ENCODE measurements at regions not wholly inside any gene's neighbourhood (a gene's known extent, or its start where the extent isn't known, plus 50 kb on each side); places are given as distances from the start of the nearest gene placed in this dataset.

DNA sequence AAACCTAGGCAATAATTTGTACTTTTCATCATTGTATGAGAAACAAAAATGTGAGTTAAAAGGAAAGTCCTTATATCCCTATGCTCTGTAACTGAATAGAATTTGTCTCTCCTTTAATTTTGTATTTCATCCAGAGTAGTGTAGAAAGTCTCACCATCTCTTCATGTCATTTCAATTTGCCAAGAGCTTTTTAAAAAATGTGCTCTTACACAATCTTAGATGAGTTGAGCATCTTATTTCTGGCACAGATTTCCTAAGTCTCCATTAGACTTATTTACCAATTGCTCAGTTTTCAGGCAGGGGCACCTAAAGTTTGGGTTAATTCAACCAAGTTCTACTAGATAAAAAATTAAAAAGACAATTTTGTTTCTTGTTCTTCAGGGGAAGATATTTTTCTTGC is 201.5 kb upstream of the RBMS3 start:
- peaks cover 6% of the 10 kb centered on the region for H3K27me3 Mint-ChIP-seq (ENCODE audit: insufficient read depth)
- no peak overlapping the region for H3K4me3 Mint-ChIP-seq
- H3K4me1 Mint-ChIP-seq (ENCODE audit: low read depth), result no peaks in the 10 kb centered on the region
- no peak overlapping the region for H3K27ac Mint-ChIP-seq
- H3K9me3 Mint-ChIP-seq, result peaks cover 5% of the 10 kb centered on the region
- intact Hi-C loops (cut with micrococcal nuclease), result no loop called here
- no peaks in the 10 kb centered on the region for H3K36me3 Mint-ChIP-seq (ENCODE audit: low read depth)
- DNase-seq (ENCODE audit: low spot score), result no peak

DNA sequence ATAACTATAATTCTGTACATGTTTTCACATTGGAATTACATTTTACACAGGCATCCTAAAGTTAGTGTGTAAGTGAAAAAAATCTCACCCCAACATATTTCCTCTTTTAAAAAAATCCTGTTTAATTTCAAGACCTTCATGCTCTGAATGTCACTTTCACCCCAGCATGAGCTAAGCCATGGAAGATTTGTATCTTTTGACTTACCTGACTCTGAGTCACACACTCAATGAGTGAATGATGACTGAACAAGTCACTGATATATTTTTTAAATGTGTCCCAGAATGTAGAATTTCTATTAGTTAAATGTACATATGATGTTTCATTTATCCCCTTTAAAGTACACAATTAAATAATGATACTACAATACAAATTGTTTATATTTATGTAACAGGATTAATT is 199.9 kb upstream of the RBMS3 start:
- H3K27me3 Mint-ChIP-seq (ENCODE audit: insufficient read depth), result peaks cover 6% of the 10 kb centered on the region
- no peak overlapping the region for H3K27ac Mint-ChIP-seq
- no peak overlapping the region for H3K4me3 Mint-ChIP-seq
- no peaks in the 10 kb centered on the region for H3K4me1 Mint-ChIP-seq (ENCODE audit: low read depth)
- H3K36me3 Mint-ChIP-seq (ENCODE audit: low read depth), result no peaks in the 10 kb centered on the region
- no peak for DNase-seq (ENCODE audit: low spot score)
- H3K9me3 Mint-ChIP-seq, result peaks cover 14% of the 10 kb centered on the region
- intact Hi-C loops (cut with micrococcal nuclease), result no loop called here

DNA sequence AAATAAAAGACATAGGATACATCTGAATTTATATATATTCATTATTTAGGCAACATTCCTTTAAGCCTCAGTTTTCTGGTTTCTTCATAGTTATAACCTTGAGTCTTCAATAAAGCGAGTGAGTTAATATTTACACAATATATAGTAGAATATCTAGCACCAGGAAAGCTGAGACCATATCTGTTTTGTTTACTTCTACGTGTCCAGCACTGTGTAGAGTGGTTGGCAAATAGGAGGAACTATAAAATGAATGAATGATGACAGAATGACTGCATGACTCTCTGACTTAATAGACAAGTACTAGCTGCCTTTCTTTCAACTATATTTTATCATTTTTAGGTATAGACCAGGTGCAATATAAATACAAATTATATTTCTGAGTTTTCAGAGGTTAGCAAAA is 197.8 kb upstream of the RBMS3 start:
- H3K4me3 Mint-ChIP-seq, result no peak overlapping the region
- no peaks in the 10 kb centered on the region for H3K4me1 Mint-ChIP-seq (ENCODE audit: low read depth)
- H3K27me3 Mint-ChIP-seq (ENCODE audit: insufficient read depth), result peaks cover 6% of the 10 kb centered on the region
- intact Hi-C loops (cut with micrococcal nuclease), result no loop called here
- peaks cover 21% of the 10 kb centered on the region for H3K9me3 Mint-ChIP-seq
- no peak overlapping the region for H3K27ac Mint-ChIP-seq
- DNase-seq (ENCODE audit: low spot score), result no peak
- no peaks in the 10 kb centered on the region for H3K36me3 Mint-ChIP-seq (ENCODE audit: low read depth)

DNA sequence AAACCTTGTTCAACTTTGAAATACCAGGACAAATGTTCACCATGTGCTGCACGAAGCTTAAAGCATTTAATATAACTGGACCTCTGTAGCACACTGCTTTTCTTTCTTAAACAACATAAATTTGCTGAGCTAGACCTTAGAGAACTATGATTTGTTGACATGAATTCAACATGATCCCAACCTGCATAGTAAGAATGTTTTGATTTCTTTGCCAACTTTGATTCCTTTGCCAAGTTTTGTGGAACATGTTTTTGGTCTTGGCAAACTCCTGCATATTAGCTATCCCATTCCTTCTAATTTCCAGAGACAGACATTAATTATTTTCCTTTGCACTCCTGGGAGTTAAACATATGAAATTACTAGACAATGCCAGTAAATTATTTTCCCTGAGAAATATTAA is 197.2 kb upstream of the RBMS3 start:
- Mint-ChIP-seq H3K27ac (no peak overlapping the region), H3K9me3 (peaks cover 21% of the 10 kb centered on the region), H3K36me3 (ENCODE audit: low read depth) (no peaks in the 10 kb centered on the region), H3K27me3 (ENCODE audit: insufficient read depth) (peaks cover 6% of the 10 kb centered on the region), H3K4me1 (ENCODE audit: low read depth) (no peaks in the 10 kb centered on the region), H3K4me3 (no peak overlapping the region)
- intact Hi-C loops (cut with micrococcal nuclease), result no loop called here
- DNase-seq (ENCODE audit: low spot score), result no peak

DNA sequence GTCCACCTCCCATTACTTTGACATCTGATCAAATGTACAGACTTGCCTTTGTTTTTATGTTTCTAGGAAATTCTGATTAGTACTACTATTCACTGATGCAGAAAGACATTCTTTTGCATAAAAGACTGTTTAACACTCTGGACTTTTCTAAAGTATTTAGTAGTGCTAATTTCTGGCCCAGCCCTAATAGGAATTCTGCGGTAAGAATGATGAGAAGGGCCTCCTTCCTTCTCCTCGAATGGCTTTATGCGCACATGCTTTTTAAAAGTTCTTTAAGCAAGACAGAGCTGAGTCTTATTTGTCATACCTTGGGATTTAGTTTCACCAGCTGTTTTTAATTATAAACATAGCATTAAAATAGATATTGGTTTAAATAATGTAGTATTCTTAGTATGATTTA is 192.3 kb upstream of the RBMS3 start:
- H3K4me3 Mint-ChIP-seq, result no peak overlapping the region
- intact Hi-C loops (cut with micrococcal nuclease), result no loop called here
- no peak overlapping the region for H3K27ac Mint-ChIP-seq
- no peaks in the 10 kb centered on the region for H3K4me1 Mint-ChIP-seq (ENCODE audit: low read depth)
- peaks cover 28% of the 10 kb centered on the region for H3K9me3 Mint-ChIP-seq
- peaks cover 2% of the 10 kb centered on the region for H3K27me3 Mint-ChIP-seq (ENCODE audit: insufficient read depth)
- H3K36me3 Mint-ChIP-seq (ENCODE audit: low read depth), result no peaks in the 10 kb centered on the region
- DNase-seq (ENCODE audit: low spot score), result no peak

DNA sequence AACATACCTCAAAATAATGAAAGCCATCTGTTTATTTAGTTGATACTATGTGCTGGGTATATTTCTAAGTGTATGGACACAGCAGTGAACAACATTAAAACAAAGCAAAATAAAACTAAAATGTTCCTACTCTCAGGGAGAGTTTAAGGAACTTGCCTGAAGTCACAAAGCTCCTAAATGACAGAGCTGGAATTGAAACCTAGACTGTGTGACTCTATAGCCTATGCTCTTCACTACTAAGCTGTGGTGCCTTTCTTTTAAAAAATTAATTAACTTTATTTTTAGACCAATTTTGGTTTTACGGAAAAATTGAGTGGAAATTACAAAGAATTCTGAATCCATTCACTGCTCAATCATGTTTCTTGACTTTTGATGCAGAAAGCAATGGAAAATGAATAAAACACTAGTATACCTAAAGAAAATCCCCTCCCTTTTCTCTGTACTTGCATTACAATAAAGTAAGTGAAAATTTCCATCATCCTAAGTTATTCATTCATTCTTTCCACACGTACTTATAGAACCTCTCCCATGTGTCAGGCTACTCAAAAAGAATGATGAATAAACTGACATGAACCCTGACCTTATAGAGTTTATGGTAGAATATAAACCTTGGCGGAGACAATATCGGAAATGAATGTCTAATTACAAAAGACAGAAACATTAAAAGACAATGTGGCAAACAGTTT is 189.8 kb upstream of the RBMS3 start:
- Mint-ChIP-seq H3K36me3 (ENCODE audit: low read depth) (no peaks in the 10 kb centered on the region), H3K9me3 (peaks cover 24% of the 10 kb centered on the region), H3K4me1 (ENCODE audit: low read depth) (no peaks in the 10 kb centered on the region), H3K27ac (peak overlapping the region; percentile 0), H3K4me3 (no peak overlapping the region), H3K27me3 (ENCODE audit: insufficient read depth) (no peaks in the 10 kb centered on the region)
- no peak for DNase-seq (ENCODE audit: low spot score)
- intact Hi-C loops (cut with micrococcal nuclease), result no loop called here

DNA sequence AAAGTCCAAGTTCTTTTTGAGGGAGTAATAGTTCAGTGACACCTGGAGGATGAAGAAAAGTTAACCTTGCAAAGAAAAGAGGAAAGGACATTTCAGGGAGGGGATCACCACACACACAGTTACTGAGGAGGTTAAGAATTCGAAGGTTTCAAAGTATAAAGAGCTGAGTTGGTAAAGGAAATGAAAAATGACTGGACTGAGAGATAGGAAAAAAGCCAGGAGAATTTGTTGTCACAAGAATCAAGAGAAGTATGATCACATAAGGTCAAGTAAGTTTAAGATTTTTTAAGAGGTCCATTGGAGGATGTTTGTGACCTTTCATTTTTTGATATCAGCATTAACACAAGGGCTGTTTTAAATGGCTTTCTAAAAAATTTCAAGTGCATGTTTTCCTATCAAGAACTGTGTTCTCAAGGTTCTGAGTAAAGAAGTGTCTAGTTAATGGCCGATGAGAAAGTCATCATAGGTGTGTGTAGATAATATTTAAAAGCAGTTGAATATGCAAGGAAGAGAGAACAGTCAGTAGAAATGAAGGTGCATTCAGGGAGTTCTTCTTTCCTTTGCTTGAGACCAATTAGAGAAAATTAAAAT is 189.2 kb upstream of the RBMS3 start:
- no peak for DNase-seq (ENCODE audit: low spot score)
- no peaks in the 10 kb centered on the region for H3K4me1 Mint-ChIP-seq (ENCODE audit: low read depth)
- no peaks in the 10 kb centered on the region for H3K27me3 Mint-ChIP-seq (ENCODE audit: insufficient read depth)
- intact Hi-C loops (cut with micrococcal nuclease), result no loop called here
- no peaks in the 10 kb centered on the region for H3K36me3 Mint-ChIP-seq (ENCODE audit: low read depth)
- H3K27ac Mint-ChIP-seq, result peak overlapping the region; percentile 0
- peaks cover 25% of the 10 kb centered on the region for H3K9me3 Mint-ChIP-seq
- no peak overlapping the region for H3K4me3 Mint-ChIP-seq

DNA sequence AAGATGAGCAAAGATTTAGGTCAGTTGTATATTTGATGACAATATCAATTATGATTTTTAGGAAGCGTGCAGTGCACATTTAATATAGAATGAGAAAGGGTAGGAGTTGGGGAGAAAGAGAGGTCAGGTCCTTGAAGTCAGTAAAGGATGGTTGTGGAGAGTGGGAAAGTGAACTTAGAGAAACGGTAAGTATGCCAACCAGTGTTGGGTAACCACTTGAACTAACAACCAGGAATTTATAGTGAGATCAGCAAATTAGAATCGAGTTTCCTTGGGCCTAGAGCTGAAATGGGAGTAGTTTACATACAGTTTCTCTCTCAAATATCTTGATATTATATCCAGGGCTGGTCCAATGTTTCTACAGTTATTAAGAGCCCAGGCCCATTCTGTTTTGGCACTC is 188.5 kb upstream of the RBMS3 start:
- no peaks in the 10 kb centered on the region for H3K27me3 Mint-ChIP-seq (ENCODE audit: insufficient read depth)
- peaks cover 27% of the 10 kb centered on the region for H3K9me3 Mint-ChIP-seq
- H3K36me3 Mint-ChIP-seq (ENCODE audit: low read depth), result no peaks in the 10 kb centered on the region
- H3K4me3 Mint-ChIP-seq, result no peak overlapping the region
- H3K27ac Mint-ChIP-seq, result no peak overlapping the region
- DNase-seq (ENCODE audit: low spot score), result no peak
- H3K4me1 Mint-ChIP-seq (ENCODE audit: low read depth), result no peaks in the 10 kb centered on the region
- intact Hi-C loops (cut with micrococcal nuclease), result no loop called here

DNA sequence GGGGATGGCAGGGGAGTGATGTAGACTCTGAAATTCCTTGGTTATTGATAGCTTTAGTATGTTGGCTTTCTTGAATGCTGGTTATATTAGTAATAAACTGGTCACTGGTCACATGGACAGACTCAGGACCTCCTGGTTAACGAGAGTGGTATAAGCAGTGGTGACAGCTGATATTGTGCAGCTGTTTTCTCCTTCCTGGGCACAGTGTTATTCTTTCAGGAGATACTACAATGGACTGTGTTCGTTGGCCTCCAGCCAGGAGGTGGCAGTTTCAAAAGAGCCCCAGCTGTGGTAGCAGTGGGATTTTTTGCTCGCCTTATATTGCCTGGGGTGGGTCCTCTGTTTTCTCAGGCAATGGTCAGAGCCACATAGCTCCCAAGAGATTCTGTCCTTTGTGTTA is 181.6 kb upstream of the RBMS3 start:
- H3K27me3 Mint-ChIP-seq (ENCODE audit: insufficient read depth), result no peaks in the 10 kb centered on the region
- DNase-seq (ENCODE audit: low spot score), result no peak
- no peak overlapping the region for H3K27ac Mint-ChIP-seq
- no peak overlapping the region for H3K4me3 Mint-ChIP-seq
- H3K36me3 Mint-ChIP-seq (ENCODE audit: low read depth), result peaks cover 1% of the 10 kb centered on the region
- peaks cover 24% of the 10 kb centered on the region for H3K9me3 Mint-ChIP-seq
- intact Hi-C loops (cut with micrococcal nuclease), result no loop called here
- no peaks in the 10 kb centered on the region for H3K4me1 Mint-ChIP-seq (ENCODE audit: low read depth)

DNA sequence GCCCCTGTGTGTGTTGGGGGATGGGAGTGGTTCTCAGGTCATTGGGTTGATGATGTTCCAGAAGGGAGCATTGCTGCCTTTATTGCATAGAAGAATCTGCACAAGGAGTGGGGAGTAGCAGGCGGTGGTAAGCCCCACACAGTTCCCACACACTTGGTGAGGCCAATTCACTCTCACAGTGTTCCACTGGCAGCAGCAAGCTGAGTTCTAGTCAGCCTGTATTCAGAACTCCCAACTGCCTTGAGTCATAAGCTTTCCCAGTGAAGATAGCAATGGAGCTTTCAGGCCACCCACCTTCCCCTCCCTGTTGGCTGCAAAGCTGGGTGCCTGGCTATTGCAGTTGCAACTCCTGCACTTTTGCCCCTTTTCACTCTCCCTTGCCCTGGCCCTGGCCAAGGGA is 181.1 kb upstream of the RBMS3 start:
- intact Hi-C loops (cut with micrococcal nuclease), result no loop called here
- DNase-seq (ENCODE audit: low spot score), result no peak
- Mint-ChIP-seq H3K9me3 (peaks cover 24% of the 10 kb centered on the region), H3K4me3 (no peak overlapping the region), H3K36me3 (ENCODE audit: low read depth) (peaks cover 1% of the 10 kb centered on the region), H3K27ac (no peak overlapping the region), H3K27me3 (ENCODE audit: insufficient read depth) (no peaks in the 10 kb centered on the region), H3K4me1 (ENCODE audit: low read depth) (no peaks in the 10 kb centered on the region)

DNA sequence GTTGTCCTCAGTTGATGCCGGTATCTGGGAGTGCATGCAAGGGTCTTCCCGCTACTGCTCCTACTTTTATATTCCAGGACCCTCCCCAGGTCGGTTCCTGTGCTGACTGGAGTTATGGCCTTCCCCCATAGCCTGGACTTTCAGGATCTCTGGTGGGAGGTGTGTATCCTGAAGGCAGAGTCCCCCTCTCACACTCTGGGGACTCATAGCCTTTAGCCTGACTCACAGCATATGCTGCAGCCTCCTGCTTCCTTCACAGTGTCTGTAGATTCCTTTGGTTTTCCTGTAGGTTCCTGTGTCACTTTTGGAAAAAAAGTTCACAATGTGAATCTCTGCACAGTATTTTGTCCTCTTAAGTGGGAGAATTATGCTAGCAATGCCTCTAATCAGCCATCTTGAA is 180.6 kb upstream of the RBMS3 start:
- H3K9me3 Mint-ChIP-seq, result peaks cover 24% of the 10 kb centered on the region
- H3K27ac Mint-ChIP-seq, result no peak overlapping the region
- intact Hi-C loops (cut with micrococcal nuclease), result no loop called here
- H3K27me3 Mint-ChIP-seq (ENCODE audit: insufficient read depth), result no peaks in the 10 kb centered on the region
- H3K4me1 Mint-ChIP-seq (ENCODE audit: low read depth), result no peaks in the 10 kb centered on the region
- peaks cover 1% of the 10 kb centered on the region for H3K36me3 Mint-ChIP-seq (ENCODE audit: low read depth)
- no peak overlapping the region for H3K4me3 Mint-ChIP-seq
- DNase-seq (ENCODE audit: low spot score), result no peak

DNA sequence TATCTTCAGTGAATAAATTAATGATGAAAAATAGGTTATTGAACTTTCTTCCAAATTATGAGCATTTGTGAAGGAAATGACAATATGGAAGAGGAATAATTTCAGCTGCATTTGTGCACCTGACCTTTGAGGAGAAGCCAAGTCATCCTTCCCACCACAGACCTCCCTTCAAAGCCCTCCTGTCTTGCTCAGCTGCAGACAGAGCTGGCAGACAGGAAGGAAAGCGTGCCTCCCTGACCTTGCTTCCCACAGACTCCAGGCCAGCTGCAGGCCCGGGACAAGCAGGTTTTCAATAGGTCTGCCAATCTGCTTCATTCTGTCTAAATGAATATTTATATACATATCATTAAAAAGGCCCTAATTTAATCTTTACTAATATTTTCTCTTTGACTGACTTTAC is 152.9 kb upstream of the RBMS3 start:
- intact Hi-C loops (cut with micrococcal nuclease), result no loop called here
- no peaks in the 10 kb centered on the region for H3K36me3 Mint-ChIP-seq (ENCODE audit: low read depth)
- no peak overlapping the region for H3K27ac Mint-ChIP-seq

DNA sequence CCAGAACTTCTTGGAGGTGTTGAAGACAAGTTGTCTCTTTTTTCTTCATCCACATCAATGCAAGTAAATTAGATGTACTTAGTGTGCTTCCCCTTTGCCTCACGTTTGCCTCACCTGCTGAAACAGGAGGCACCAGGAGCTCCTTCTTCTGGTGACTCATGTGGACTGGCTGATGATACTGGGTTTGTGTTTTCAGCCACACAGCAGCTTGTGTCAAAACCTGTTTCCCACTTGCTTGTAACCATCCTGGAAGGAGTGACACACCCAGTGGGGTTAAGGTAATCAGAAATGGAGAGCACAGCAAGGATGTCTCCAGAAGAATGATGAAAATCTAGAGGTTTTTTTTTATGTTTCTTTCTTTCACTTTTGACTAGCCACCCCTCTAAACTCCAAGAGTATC is 143.3 kb upstream of the RBMS3 start:
- no peak for DNase-seq (ENCODE audit: low spot score)

More for the DNA sequence above, 152.9 kb upstream of the RBMS3 start:
- Mint-ChIP-seq H3K4me1 (ENCODE audit: low read depth) (no peaks in the 10 kb centered on the region), H3K9me3 (no peaks in the 10 kb centered on the region), H3K27me3 (ENCODE audit: insufficient read depth) (no peaks in the 10 kb centered on the region), H3K4me3 (no peak overlapping the region)
- no peak for DNase-seq (ENCODE audit: low spot score)

DNA sequence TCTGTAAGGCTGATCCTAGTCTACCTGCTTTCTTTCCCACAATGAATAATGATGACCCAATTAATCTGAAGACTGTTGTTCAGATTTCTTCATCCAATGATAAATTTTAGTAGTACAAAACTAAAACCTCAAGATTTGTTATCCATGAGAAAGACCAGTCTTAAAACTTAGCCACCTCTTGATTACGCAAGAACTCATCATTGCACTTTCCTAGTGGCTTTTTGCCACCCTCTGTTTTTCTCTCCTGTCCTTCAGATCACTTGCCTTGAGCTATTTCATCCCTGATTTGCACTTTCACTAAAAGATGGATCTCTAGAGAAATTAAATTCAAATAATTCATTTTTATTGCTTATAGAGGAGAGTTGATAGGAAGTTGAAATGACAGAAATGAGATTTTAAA is 142.7 kb upstream of the RBMS3 start:
- Mint-ChIP-seq H3K4me1 (ENCODE audit: low read depth) (peaks cover 11% of the 10 kb centered on the region), H3K4me3 (no peak overlapping the region), H3K27me3 (ENCODE audit: insufficient read depth) (peaks cover 2% of the 10 kb centered on the region), H3K9me3 (no peaks in the 10 kb centered on the region), H3K27ac (no peak overlapping the region), H3K36me3 (ENCODE audit: low read depth) (no peaks in the 10 kb centered on the region)
- intact Hi-C loops (cut with micrococcal nuclease), result no loop called here
- no peak for DNase-seq (ENCODE audit: low spot score)

More for the DNA sequence above, 143.3 kb upstream of the RBMS3 start:
- Mint-ChIP-seq H3K4me3 (no peak overlapping the region), H3K4me1 (ENCODE audit: low read depth) (peaks cover 11% of the 10 kb centered on the region), H3K9me3 (no peaks in the 10 kb centered on the region), H3K27ac (no peak overlapping the region), H3K27me3 (ENCODE audit: insufficient read depth) (peaks cover 2% of the 10 kb centered on the region), H3K36me3 (ENCODE audit: low read depth) (no peaks in the 10 kb centered on the region)
- intact Hi-C loops (cut with micrococcal nuclease), result no loop called here
